Kidney tubule cell (primary cell): ENCODE measurements at regions not wholly inside any gene's neighbourhood (a gene's known extent, or its start where the extent isn't known, plus 50 kb on each side); places are given as distances from the start of the nearest gene placed in this dataset.
"Not testable (repeated sequence)": the region's sequence is repeated elsewhere in the genome, so short reads cannot be mapped to it uniquely, and the experiment has no call there.

ENCODE experiments used
- DNase-seq: peaks from one replicate; pipeline ENCODE4 v3.0.0-alpha.2; 2018; ENCODE audit warnings: low spot score

- DNase-seq: not testable (repeated sequence)
Measured at GRCh38 chr17:16843511-16843910, 128.4 kb downstream of the TNFRSF13B start.

GRCh38 chr17:16842346-16842745 is 129.6 kb downstream of the TNFRSF13B start:
- not testable (repeated sequence) for DNase-seq

GRCh38 chr17:16841896-16842295 is 130.0 kb downstream of the TNFRSF13B start:
- not testable (repeated sequence) for DNase-seq

GRCh38 chr17:16840219-16840618 is 131.7 kb downstream of the TNFRSF13B start:
- not testable (repeated sequence) for DNase-seq

- not testable (repeated sequence) for DNase-seq
Measured at GRCh38 chr17:16839242-16840175, 132.4 kb downstream of the TNFRSF13B start.

- DNase-seq: not testable (repeated sequence)
Measured at GRCh38 chr17:16838795-16839194, 133.1 kb downstream of the TNFRSF13B start.

- not testable (repeated sequence) for DNase-seq
Measured at GRCh38 chr17:16838287-16838686, 133.6 kb downstream of the TNFRSF13B start.

GRCh38 chr17:16837468-16838266 is 134.3 kb downstream of the TNFRSF13B start:
- not testable (repeated sequence) for DNase-seq

GRCh38 chr17:16836315-16836915 is 135.5 kb downstream of the TNFRSF13B start:
- DNase-seq: not testable (repeated sequence)

- not testable (repeated sequence) for DNase-seq
Measured at GRCh38 chr17:16833517-16833916, 138.4 kb downstream of the TNFRSF13B start.

- not testable (repeated sequence) for DNase-seq
Measured at GRCh38 chr17:16832853-16833252, 139.1 kb downstream of the TNFRSF13B start.

GRCh38 chr17:16832206-16832605 is 139.7 kb downstream of the TNFRSF13B start:
- DNase-seq: not testable (repeated sequence)

- not testable (repeated sequence) for DNase-seq
Measured at GRCh38 chr17:16830770-16831169, 140.7 kb downstream of the CCDC144A start.

GRCh38 chr17:16830219-16830618 is 140.2 kb downstream of the CCDC144A start:
- DNase-seq: not testable (repeated sequence)
